HepG2 (cell line): ENCODE measurements at regions not wholly inside any gene's neighbourhood (a gene's known extent, or its start where the extent isn't known, plus 50 kb on each side); places are given as distances from the start of the nearest gene placed in this dataset.

ENCODE experiments used
- NCOA2 ChIP-seq: sonication (generic); formaldehyde crosslinking; IDR thresholded peaks from 2 replicates; pipeline ENCODE4 v1.8.0; 2022; ENCODE audit warnings: inconsistent platforms
- SALL2 ChIP-seq: sonication (generic); formaldehyde crosslinking; IDR thresholded peaks from 2 replicates; pipeline ENCODE4 v1.8.1; 2023; ENCODE audit warnings: mild to moderate bottlenecking, missing genetic modification reagents, inconsistent platforms
- SMYD3 ChIP-seq: sonication (generic); formaldehyde crosslinking; IDR thresholded peaks from 2 replicates; pipeline ENCODE4 v1.8.1; 2023; ENCODE audit warnings: mild to moderate bottlenecking, missing genetic modification reagents
- ZNF775 ChIP-seq: sonication (generic); formaldehyde crosslinking; IDR thresholded peaks from 2 replicates; pipeline ENCODE4 v1.4.0; 2020; ENCODE audit warnings: missing genetic modification reagents, mild to moderate bottlenecking, moderate library complexity, borderline replicate concordance
- TF ChIP-seq, protein P1 (sequence below): sonication (generic); formaldehyde crosslinking; IDR thresholded peaks from one replicate; pipeline ENCODE4 v1.5.1; 2020; ENCODE audit warnings: mild to moderate bottlenecking, missing genetic modification reagents; ENCODE audit errors: not compliant biosample characterization
- TF ChIP-seq, protein P2 (sequence below): sonication (generic); formaldehyde crosslinking; IDR thresholded peaks from 2 replicates; pipeline ENCODE4 v1.8.0; 2022; ENCODE audit warnings: mild to moderate bottlenecking, missing genetic modification reagents; ENCODE audit not compliant: insufficient replicate concordance
- TF ChIP-seq, protein P3 (sequence below): sonication (generic); formaldehyde crosslinking; IDR thresholded peaks from 2 replicates; pipeline ENCODE4 v1.5.0; 2020; ENCODE audit warnings: mild to moderate bottlenecking, missing genetic modification reagents, borderline replicate concordance

DNA sequence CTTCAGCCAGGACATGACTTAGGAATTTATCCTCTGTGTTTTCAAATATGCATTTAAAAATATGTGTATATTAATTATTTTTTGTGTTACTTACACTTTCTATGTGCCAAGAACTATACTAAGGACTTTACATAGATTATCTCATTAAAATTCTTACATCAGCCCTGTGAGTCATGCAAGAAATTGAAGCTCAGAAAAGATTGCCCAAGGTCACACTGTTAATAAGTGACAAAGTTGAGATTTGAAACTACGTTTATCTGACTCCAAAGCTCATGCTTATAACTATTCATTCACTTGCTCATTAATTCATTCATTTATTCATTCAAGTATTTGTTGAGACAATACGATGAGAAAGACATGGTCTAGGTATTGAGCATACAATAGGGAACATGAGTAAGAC is 62.9 kb upstream of the CHRDL1 start (continued):
- TF ChIP-seq, protein P1, sequence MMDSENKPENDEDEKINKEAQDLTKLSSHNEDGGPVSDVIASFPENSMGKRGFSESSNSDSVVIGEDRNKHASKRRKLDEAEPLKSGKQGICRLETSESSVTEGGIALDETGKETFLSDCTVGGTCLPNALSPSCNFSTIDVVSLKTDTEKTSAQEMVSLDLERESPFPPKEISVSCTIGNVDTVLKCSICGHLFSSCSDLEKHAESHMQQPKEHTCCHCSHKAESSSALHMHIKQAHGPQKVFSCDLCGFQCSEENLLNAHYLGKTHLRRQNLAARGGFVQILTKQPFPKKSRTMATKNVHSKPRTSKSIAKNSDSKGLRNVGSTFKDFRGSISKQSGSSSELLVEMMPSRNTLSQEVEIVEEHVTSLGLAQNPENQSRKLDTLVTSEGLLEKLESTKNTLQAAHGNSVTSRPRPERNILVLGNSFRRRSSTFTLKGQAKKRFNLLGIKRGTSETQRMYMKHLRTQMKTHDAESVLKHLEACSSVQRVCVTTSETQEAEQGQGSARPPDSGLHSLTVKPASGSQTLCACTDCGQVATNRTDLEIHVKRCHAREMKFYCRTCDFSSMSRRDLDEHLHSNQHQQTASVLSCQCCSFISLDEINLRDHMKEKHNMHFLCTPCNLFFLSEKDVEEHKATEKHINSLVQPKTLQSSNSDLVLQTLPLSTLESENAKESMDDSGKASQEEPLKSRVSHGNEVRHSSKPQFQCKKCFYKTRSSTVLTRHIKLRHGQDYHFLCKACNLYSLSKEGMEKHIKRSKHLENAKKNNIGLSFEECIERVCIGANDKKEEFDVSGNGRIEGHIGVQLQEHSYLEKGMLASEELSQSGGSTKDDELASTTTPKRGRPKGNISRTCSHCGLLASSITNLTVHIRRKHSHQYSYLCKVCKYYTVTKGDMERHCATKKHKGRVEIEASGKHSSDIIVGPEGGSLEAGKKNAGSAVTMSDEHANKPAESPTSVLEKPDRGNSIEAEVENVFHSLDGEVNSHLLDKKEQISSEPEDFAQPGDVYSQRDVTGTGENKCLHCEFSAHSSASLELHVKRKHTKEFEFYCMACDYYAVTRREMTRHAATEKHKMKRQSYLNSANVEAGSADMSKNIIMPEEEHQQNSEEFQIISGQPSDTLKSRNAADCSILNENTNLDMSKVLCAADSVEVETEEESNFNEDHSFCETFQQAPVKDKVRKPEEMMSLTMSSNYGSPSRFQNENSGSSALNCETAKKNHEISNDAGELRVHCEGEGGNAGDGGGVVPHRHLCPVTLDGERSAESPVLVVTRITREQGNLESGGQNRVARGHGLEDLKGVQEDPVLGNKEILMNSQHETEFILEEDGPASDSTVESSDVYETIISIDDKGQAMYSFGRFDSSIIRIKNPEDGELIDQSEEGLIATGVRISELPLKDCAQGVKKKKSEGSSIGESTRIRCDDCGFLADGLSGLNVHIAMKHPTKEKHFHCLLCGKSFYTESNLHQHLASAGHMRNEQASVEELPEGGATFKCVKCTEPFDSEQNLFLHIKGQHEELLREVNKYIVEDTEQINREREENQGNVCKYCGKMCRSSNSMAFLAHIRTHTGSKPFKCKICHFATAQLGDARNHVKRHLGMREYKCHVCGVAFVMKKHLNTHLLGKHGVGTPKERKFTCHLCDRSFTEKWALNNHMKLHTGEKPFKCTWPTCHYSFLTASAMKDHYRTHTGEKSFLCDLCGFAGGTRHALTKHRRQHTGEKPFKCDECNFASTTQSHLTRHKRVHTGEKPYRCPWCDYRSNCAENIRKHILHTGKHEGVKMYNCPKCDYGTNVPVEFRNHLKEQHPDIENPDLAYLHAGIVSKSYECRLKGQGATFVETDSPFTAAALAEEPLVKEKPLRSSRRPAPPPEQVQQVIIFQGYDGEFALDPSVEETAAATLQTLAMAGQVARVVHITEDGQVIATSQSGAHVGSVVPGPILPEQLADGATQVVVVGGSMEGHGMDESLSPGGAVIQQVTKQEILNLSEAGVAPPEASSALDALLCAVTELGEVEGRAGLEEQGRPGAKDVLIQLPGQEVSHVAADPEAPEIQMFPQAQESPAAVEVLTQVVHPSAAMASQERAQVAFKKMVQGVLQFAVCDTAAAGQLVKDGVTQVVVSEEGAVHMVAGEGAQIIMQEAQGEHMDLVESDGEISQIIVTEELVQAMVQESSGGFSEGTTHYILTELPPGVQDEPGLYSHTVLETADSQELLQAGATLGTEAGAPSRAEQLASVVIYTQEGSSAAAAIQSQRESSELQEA (CRISPR knock-in tag): no peak
- TF ChIP-seq, protein P2, sequence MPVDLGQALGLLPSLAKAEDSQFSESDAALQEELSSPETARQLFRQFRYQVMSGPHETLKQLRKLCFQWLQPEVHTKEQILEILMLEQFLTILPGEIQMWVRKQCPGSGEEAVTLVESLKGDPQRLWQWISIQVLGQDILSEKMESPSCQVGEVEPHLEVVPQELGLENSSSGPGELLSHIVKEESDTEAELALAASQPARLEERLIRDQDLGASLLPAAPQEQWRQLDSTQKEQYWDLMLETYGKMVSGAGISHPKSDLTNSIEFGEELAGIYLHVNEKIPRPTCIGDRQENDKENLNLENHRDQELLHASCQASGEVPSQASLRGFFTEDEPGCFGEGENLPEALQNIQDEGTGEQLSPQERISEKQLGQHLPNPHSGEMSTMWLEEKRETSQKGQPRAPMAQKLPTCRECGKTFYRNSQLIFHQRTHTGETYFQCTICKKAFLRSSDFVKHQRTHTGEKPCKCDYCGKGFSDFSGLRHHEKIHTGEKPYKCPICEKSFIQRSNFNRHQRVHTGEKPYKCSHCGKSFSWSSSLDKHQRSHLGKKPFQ (CRISPR knock-in tag): no peak
- TF ChIP-seq ZNF775 (CRISPR knock-in tag): no peak
- no peak for TF ChIP-seq SALL2
- TF ChIP-seq, protein P3, sequence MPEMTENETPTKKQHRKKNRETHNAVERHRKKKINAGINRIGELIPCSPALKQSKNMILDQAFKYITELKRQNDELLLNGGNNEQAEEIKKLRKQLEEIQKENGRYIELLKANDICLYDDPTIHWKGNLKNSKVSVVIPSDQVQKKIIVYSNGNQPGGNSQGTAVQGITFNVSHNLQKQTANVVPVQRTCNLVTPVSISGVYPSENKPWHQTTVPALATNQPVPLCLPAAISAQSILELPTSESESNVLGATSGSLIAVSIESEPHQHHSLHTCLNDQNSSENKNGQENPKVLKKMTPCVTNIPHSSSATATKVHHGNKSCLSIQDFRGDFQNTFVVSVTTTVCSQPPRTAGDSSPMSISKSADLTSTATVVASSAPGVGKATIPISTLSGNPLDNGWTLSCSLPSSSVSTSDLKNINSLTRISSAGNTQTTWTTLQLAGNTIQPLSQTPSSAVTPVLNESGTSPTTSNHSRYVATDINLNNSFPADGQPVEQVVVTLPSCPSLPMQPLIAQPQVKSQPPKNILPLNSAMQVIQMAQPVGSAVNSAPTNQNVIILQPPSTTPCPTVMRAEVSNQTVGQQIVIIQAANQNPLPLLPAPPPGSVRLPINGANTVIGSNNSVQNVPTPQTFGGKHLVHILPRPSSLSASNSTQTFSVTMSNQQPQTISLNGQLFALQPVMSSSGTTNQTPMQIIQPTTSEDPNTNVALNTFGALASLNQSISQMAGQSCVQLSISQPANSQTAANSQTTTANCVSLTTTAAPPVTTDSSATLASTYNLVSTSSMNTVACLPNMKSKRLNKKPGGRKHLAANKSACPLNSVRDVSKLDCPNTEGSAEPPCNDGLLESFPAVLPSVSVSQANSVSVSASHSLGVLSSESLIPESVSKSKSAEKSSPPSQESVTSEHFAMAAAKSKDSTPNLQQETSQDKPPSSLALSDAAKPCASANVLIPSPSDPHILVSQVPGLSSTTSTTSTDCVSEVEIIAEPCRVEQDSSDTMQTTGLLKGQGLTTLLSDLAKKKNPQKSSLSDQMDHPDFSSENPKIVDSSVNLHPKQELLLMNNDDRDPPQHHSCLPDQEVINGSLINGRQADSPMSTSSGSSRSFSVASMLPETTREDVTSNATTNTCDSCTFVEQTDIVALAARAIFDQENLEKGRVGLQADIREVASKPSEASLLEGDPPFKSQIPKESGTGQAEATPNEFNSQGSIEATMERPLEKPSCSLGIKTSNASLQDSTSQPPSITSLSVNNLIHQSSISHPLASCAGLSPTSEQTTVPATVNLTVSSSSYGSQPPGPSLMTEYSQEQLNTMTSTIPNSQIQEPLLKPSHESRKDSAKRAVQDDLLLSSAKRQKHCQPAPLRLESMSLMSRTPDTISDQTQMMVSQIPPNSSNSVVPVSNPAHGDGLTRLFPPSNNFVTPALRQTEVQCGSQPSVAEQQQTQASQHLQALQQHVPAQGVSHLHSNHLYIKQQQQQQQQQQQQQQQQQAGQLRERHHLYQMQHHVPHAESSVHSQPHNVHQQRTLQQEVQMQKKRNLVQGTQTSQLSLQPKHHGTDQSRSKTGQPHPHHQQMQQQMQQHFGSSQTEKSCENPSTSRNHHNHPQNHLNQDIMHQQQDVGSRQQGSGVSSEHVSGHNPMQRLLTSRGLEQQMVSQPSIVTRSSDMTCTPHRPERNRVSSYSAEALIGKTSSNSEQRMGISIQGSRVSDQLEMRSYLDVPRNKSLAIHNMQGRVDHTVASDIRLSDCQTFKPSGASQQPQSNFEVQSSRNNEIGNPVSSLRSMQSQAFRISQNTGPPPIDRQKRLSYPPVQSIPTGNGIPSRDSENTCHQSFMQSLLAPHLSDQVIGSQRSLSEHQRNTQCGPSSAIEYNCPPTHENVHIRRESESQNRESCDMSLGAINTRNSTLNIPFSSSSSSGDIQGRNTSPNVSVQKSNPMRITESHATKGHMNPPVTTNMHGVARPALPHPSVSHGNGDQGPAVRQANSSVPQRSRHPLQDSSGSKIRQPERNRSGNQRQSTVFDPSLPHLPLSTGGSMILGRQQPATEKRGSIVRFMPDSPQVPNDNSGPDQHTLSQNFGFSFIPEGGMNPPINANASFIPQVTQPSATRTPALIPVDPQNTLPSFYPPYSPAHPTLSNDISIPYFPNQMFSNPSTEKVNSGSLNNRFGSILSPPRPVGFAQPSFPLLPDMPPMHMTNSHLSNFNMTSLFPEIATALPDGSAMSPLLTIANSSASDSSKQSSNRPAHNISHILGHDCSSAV: no peak
- TF ChIP-seq NCOA2 (CRISPR knock-in tag): no peak
- no peak for TF ChIP-seq SMYD3 (CRISPR knock-in tag)
